HG02943 (cell line): ENCODE measurements at regions not wholly inside any gene's neighbourhood (a gene's known extent, or its start where the extent isn't known, plus 50 kb on each side); places are given as distances from the start of the nearest gene placed in this dataset.

Experiments
- ATAC-seq: cut with Tn5 transposase; IDR thresholded peaks from one replicate; pipeline ENCODE4 v1.9.1; 2021; ENCODE audit warnings: mild to moderate bottlenecking, low read depth, moderate library complexity; ENCODE audit not compliant: unreplicated experiment

- no peak for ATAC-seq
Measured at GRCh38 chr2:175478096-175478768, 296.7 kb upstream of the ATP5MC3 start.

- ATAC-seq = no peak
Measured at GRCh38 chr2:175476948-175477347, 295.4 kb upstream of the ATP5MC3 start.

- no peak for ATAC-seq
Measured at GRCh38 chr2:175476374-175476773, 294.9 kb upstream of the ATP5MC3 start.

- ATAC-seq = no peak
Measured at GRCh38 chr2:175475130-175475529, 293.6 kb upstream of the ATP5MC3 start.

GRCh38 chr2:175468431-175469098 is 287.1 kb upstream of the ATP5MC3 start:
- ATAC-seq = no peak

GRCh38 chr2:175465101-175465500 is 283.6 kb upstream of the ATP5MC3 start:
- no peak for ATAC-seq

GRCh38 chr2:175464311-175464670 is 282.8 kb upstream of the ATP5MC3 start:
- no peak for ATAC-seq

GRCh38 chr2:175463589-175464310 is 282.2 kb upstream of the ATP5MC3 start:
- ATAC-seq = no peak

- ATAC-seq = no peak
Measured at GRCh38 chr2:175463169-175463568, 281.7 kb upstream of the ATP5MC3 start.

- ATAC-seq = no peak
Measured at GRCh38 chr2:175462246-175462645, 280.7 kb upstream of the ATP5MC3 start.

GRCh38 chr2:175461839-175462238 is 280.3 kb upstream of the ATP5MC3 start:
- ATAC-seq = no peak

GRCh38 chr2:175457895-175458448 is 276.5 kb upstream of the ATP5MC3 start:
- no peak for ATAC-seq

GRCh38 chr2:175454953-175455389 is 273.5 kb upstream of the ATP5MC3 start:
- no peak for ATAC-seq

GRCh38 chr2:175450029-175450760 is 268.7 kb upstream of the ATP5MC3 start:
- no peak for ATAC-seq

GRCh38 chr2:175449616-175450015 is 268.1 kb upstream of the ATP5MC3 start:
- ATAC-seq = no peak

GRCh38 chr2:175446201-175446600 is 264.7 kb upstream of the ATP5MC3 start:
- no peak for ATAC-seq

GRCh38 chr2:175445281-175445680 is 263.8 kb upstream of the ATP5MC3 start:
- no peak for ATAC-seq

GRCh38 chr2:175442441-175442840 is 260.9 kb upstream of the ATP5MC3 start:
- ATAC-seq = no peak

GRCh38 chr2:175441181-175441761 is 259.8 kb upstream of the ATP5MC3 start:
- no peak for ATAC-seq

GRCh38 chr2:175439416-175439815 is 257.9 kb upstream of the ATP5MC3 start:
- ATAC-seq = no peak
